SK-N-SH treated with all-trans-retinoic acid at 6 μM for 48 hours (cell line): ENCODE measurements at regions not wholly inside any gene's neighbourhood (a gene's known extent, or its start where the extent isn't known, plus 50 kb on each side); places are given as distances from the start of the nearest gene placed in this dataset.

Experiments
- OSR1 ChIP-seq: fragments of 250-450 bp; sonication (Bioruptor Pico); IDR thresholded peaks from 2 replicates; pipeline ENCODE4 v1.8.0; 2022; ENCODE audit warnings: moderate library complexity, mild to moderate bottlenecking, inconsistent platforms
- PATZ1 ChIP-seq: fragments of 250-450 bp; sonication (Bioruptor Pico); IDR thresholded peaks from 2 replicates; pipeline ENCODE4 v1.8.0; 2020; ENCODE audit warnings: mild to moderate bottlenecking, moderate library complexity, borderline replicate concordance
- RARB ChIP-seq: fragments of 250-450 bp; sonication (Bioruptor Pico); IDR thresholded peaks from 2 replicates; pipeline ENCODE4 v1.8.0; 2021; ENCODE audit warnings: mild to moderate bottlenecking, moderate library complexity
- ZNF565 ChIP-seq: fragments of 450-650 bp; formaldehyde crosslinking; conservative IDR thresholded peaks from 2 replicates; pipeline ENCODE4 v1.5.0; 2020; ENCODE audit warnings: low read depth, mild to moderate bottlenecking, moderate library complexity

GRCh38 chrX:20431486-20431885 is 164.8 kb upstream of the RPS6KA3 start:
- no peak for TF ChIP-seq RARB (CRISPR knock-in tag)
- TF ChIP-seq OSR1 (CRISPR knock-in tag), result no peak
- no peak for TF ChIP-seq PATZ1 (CRISPR knock-in tag)
- no peak for TF ChIP-seq ZNF565 (CRISPR knock-in tag)
